NCI-H1105 (cell line): ENCODE measurements at regions not wholly inside any gene's neighbourhood (a gene's known extent, or its start where the extent isn't known, plus 50 kb on each side); places are given as distances from the start of the nearest gene placed in this dataset.
A peak's percentile ranks its signal among the peaks of the same experiment; 100 is the strongest.
"Not testable (repeated sequence)": the region's sequence is repeated elsewhere in the genome, so short reads cannot be mapped to it uniquely, and the experiment has no call there.

Experiments used
- DNase-seq: peaks from one replicate; lab custom pipeline; 2025; lab: John Stamatoyannopoulos, UW

DNA sequence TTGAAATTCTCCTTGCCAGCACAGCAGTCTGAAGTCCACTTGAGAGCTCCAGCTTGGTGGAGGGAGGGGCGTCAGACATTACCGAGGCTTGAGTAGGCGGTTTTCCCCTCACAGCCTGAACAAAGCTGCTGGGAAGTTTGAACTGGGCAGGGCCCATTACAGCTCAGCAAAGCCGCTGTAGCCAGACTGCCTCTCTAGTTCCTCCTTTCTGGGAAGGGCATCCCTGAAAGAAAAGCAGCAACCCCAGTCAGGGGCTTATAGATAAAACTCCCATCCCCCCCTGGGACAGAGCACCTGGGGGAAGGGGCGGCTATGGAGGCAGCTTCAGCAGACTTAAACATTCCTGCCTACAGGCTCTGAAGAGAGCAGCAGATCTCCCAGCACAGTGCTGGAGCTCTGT is 325.3 kb downstream of the GJA1 start:
- DNase-seq: no peak

- DNase-seq: no peak
These were observed 329.0 kb downstream of the GJA1 start for GRCh38 chr6:121764493-121764892.

DNA sequence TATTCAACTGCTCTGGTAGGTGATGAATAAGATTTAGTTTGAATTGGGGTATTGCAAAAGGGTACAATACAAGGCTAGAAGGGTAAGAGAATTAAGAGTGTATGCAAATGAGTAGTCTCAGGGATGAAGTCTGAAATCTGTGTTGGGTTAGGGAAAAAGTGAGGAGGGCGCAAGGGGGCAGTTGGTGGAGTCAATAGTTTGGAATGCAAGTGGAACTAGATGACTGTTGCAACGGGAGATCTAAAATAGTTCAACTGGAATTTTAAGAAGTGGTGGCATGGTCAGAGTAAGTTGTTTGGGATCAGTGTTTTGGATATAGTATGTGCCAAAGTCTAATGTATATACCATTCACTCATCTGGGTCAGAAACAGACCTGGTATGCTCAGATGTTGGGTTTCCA is 329.6 kb downstream of the GJA1 start:
- no peak for DNase-seq

DNA sequence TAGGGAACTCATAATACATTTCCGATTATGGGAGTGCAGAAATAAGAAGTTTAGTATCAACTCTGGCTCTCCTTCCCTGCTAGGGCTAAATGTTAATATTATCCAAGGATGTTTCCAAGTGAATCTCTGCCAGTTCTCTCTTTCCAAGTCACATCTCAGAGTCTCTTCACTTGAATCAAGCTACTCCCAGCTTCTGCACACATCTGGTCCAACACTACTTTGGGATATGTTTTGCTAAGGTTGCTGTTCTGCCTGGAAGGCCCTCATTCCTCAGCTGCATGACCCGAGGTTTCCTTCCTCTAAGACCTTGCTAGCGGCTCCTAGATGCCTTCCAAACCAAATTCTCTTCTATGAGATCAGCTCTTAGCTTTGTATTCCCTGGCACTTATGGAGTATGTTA is 331.8 kb downstream of the GJA1 start:
- no peak for DNase-seq

DNA sequence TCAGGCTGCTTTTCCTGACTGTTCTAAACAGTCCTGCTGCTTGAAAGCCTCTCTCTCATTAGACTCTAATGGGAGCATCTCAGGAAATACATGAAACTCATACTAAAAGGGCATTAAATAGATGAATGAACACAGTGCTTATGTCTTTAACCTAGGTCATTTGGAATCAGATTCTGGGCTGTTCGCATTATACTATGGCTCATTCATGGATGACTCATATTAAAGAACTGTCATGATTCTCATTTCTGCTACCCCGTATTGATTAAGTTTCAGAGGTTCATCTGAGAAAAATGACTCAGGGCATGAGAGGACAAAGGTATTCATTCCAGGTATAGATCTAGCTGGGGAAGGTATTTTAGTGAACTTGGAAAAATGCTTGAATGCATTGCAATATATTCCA is 335.5 kb downstream of the GJA1 start:
- DNase-seq: no peak

GRCh38 chr6:121771937-121772720 is 336.7 kb downstream of the GJA1 start:
- no peak for DNase-seq

DNA sequence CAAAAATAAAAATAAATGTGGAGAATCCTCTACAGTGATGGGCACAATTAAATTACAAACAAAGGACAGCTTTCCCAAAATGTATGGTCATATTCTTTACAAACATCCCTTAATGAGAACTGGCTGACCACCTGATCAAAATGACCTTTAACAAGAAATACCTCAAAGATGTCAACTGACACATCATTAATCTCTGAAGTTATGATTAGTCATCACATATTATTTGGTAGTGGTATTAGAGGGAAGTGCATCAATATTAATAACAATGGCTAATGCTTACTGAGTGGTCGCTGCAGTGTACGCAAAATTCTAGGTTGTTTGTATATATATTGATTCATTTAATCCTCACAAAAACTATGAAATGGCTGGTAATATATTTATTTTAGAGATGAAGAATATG is 340.6 kb downstream of the GJA1 start:
- DNase-seq: no peak

GRCh38 chr6:121780325-121781321 is 345.2 kb downstream of the GJA1 start:
- peak; percentile 24 for DNase-seq

GRCh38 chr6:121791396-121792315 is 356.2 kb downstream of the GJA1 start:
- DNase-seq: no peak

- no peak for DNase-seq
These were observed 359.2 kb downstream of the GJA1 start for GRCh38 chr6:121794630-121795029.

DNA sequence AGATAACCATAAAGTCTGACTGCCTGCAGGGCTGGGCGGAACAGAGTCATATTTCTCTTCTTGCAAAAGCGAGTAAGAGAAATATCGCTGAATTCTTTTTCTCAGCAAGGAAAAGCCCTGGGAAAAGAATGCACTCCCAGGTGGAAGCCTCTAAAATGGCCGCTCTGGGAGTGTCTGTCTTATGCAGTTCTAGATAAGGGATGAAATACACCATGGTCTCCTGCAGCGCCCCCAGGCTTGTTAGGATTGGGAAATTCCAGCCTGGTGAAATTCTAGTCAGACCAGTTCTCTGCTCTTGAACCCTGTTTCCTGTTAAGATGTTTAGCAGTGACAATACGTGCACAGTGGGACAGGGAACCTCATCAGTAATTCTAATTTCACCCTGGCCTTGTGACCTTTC is 362.2 kb downstream of the GJA1 start:
- not testable (repeated sequence) for DNase-seq

DNA sequence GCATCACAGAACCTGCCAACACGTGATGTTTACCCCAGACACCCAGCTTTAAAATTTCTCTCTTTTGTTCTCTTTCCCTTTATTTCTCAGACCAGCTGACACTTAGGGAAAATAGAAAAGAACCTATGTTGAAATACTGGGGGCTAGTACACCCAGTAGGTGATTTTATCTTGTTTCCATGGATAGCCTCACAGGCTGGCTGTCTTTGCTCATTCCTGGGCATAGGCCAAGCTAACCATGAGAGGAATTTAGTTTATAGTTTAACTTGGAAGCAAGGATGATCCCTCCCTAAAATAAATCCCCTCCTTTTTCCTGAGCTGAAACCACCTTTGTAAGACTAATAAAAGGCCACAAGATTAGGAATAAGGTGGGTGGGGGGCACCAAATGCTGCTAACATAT is 362.7 kb downstream of the GJA1 start:
- DNase-seq: not testable (repeated sequence)

- no peak for DNase-seq
These were observed 364.1 kb downstream of the GJA1 start for GRCh38 chr6:121799574-121799973.

- no peak for DNase-seq
These were observed 364.6 kb downstream of the GJA1 start for GRCh38 chr6:121800047-121800446.

DNA sequence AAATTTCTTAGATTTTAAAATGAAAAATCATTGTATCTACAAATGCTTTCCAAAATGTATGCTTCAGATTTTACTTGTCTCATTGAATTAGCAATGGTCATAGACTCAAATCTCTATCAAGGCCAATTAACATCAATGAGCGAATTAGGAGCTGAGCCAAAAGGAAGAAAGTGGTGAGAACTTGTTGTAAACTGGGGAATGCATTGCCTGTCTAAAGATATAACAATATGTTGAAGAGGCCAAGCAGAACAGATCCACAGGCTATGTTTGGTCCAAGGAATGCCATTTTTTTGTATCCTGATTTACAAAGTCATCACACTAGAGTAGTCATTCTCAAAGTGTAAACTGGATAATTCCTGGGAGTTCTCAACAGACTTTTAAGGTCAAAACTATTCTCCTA is 370.7 kb downstream of the GJA1 start:
- no peak for DNase-seq

DNA sequence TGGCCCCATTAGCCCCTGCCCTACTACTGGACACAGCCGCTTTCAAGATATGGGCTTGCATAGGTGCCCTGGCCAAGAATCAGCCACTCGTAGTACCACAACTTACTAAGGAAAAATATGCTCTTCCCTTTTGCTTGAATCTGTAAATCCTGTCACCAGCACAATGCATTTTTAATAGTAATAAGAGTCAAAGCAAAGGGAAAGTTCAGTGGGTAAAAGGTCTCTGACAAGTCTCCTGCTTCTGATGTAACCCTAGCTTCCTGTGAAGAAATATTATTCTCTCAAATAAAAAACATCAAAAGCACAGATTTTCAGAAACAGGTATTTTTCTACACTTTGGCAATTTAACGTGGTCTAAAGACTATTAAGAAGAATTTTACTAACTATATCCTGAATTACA is 373.8 kb downstream of the GJA1 start:
- no peak for DNase-seq

GRCh38 chr6:121810158-121811032 is 374.9 kb downstream of the GJA1 start:
- no peak for DNase-seq

DNA sequence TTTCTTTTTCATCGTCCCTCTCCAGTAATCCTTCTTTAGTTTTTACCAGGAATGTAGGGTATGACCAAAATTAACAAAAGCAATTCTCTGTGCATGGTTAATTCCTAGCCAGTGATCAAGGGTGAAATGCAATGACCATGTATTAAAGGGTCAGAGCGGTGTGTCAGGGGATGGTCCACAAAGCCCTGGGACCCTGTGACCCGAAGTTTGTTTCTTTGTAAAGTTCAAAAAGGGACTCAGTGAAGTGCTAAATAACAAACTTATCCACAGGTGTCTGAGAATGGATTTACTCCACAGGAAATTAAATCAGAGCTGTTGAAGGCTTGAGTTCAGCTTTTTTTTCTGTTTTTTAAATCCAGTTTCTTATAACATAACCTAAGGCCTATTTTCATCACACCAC is 375.7 kb downstream of the GJA1 start:
- DNase-seq: no peak

GRCh38 chr6:121816361-121816760 is 380.9 kb downstream of the GJA1 start:
- DNase-seq: no peak

GRCh38 chr6:121816906-121817540 is 381.6 kb downstream of the GJA1 start:
- DNase-seq: no peak
